NCI-H128 (cell line): ENCODE measurements at regions not wholly inside any gene's neighbourhood (a gene's known extent, or its start where the extent isn't known, plus 50 kb on each side); places are given as distances from the start of the nearest gene placed in this dataset.
"Not testable (repeated sequence)": the region's sequence is repeated elsewhere in the genome, so short reads cannot be mapped to it uniquely, and the experiment has no call there.

Source experiments
- DNase-seq: peaks from one replicate; lab custom pipeline; 2025; ENCODE audit not compliant: unreplicated experiment; lab: John Stamatoyannopoulos, UW

DNA sequence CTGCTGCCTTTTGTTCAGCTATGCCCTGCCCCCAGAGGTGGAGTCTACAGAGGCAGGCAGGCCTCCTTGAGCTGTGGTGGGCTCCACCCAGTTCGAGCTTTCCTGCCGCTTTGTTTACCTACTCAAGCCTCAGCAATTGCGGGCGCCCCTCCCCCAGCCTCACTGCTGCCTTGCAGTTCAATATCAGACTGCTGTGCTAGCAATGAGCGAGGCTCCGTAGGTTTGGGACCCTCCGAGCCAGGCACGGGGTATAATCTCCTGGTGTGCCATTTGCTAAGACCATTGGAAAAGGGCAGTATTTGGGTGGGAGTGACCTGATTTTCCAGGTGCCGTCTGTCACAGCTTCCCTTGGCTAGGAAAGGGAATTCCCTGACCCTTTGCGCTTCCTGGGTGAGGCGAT, 51.9 kb downstream of the DIPK2A start:
- not testable (repeated sequence) for DNase-seq

DNA sequence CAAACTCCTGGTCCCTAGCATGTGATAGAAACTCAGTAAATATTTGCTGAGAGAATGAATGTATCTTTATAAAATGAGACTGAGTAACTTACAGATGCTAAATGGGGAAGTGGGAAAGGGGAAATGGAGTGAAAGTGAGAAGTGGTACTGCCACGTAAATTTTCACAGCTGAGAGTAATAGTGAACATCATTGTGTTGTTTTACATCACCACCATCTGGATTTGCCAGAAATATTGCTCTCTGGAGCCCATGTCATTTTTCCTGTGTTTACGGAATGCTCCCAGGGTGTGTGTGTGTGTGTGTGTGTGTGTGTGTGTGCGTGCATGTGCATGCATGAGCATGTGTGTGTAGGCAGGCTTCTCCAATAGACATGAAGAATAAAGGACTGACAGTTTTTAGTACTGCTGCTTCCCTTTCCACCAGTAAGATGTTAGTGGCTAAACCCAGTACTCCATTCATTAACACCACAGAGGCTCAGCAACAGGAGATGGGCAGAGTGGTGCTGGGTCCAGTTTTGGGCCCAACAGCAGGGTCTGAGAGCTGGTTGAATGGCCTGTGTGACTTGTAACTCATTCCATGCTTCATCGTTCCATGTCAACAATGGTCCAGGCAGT, 57.3 kb downstream of the DIPK2A start:
- DNase-seq: no peak

DNA sequence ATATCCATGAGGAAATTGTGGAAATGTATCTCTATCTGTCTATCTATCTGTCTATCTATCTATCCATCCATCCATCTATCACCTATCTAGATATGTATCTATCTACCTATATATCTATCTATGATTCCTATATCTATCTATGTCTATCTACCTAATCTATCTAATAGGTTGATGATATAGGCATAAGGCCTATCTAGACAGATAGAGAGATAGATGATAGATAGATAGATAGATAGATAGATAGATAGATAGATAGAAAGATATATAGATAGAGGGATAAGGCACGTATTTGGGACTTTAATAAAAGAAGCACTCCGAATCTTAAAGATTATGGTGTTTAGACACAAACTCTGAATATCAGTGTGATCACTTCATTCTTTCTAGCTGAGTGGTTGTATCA, 58.1 kb downstream of the DIPK2A start:
- DNase-seq: no peak

GRCh38 chr3:144031938-144032337, 60.3 kb downstream of the DIPK2A start:
- DNase-seq: no peak

- DNase-seq: no peak
Observed at GRCh38 chr3:144032531-144033239, 61.1 kb downstream of the DIPK2A start.

DNA sequence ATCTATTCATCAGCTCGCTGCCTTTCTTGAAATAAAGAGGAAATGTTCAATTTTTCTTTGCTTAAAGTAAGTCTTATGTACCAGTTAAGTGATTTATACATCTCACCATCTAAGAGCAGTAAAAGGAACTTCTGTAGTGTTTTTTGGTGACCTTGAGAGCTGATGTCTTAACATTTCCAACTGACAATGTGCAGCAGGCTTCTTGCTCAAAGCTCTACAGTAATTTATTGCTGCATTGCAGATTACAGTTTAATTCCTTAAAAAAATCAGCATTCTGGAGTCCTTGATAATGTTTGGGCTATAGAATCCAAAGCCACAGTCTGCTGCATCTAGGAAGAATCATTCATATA, 61.6 kb downstream of the DIPK2A start:
- no peak for DNase-seq

DNA sequence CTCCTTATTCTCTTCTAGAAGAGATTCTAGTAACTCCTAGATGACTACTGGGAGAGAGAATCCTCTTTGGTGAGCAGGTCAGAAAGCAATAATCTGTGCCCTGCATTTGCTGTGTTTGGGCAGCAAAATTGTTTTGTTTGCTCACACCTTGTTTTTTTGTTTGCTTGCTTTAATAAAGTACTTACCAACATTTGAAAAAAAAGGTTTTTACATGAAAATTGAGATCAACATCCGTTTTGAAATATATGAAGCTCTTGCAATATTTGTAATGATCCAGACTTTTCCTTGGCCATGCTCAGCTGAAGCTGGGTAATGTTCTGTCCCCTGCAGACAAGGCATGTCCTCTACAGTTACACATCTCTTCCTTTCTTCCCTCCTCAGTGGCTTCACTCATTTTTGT, 62.2 kb downstream of the DIPK2A start:
- DNase-seq: no peak

GRCh38 chr3:144034715-144035290, 63.2 kb downstream of the DIPK2A start:
- DNase-seq: no peak

DNA sequence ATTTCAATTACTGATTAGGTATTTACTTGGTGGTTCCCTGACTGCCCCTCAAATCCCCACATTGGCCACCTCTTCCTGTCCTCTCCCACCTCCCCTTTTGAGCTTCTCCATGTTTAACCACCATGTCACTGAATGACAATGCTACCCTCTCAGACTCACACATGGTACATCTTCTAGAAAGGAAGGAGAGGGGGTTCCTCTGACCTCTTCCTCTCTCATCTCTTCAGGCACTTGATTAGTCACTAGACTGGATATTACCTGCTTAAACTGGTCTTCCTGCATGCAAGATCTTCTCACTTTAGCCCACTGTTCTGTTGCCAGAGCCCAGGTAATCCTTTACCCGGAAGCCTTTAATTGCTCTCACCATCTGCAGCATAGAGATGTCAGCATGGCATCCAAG, 64.9 kb downstream of the DIPK2A start:
- DNase-seq: no peak

- DNase-seq: no peak
Observed at GRCh38 chr3:144039661-144040060, 68.0 kb downstream of the DIPK2A start.

GRCh38 chr3:144041960-144042556, 70.4 kb downstream of the DIPK2A start:
- DNase-seq: no peak

GRCh38 chr3:144045766-144046165, 74.1 kb downstream of the DIPK2A start:
- DNase-seq: no peak

- no peak for DNase-seq
Observed at GRCh38 chr3:144049374-144049773, 77.8 kb downstream of the DIPK2A start.

DNA sequence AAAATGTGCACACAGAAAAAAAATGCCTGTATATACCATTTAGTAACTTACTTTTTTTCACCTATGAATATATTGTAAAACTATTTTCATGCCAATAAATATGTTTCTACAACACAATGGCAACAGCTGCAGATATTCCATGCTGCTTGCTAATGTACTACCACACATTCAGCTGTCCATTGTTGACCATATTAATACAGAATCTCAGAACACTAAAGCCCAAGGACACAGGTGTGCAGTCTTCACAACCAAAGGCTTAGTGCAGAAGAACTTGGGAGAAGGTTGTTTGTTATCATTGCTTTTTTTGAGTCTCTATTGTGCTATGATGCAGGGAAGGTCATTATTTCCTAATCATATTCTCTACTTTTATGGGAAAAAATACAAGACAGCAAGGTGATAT, 79.6 kb downstream of the DIPK2A start:
- no peak for DNase-seq

DNA sequence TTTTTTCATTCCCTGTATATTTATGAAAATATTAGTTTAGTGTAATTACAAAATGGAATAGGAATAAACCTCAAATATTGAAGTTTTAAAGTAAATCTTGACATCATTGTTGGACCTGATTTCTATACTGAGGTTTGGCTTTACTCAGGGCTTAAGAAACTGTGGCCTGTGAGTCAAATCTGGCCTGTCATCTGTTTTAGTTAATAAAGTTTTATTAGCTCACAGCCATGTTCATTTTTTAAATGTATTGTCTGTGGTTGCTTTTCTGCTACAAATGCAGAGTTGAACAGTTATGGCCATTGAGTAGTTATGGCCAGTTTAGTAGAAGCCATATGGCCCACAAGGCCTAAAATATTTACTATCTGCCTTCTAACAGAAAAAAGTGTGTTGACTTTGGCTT, 80.7 kb downstream of the DIPK2A start:
- DNase-seq: no peak

DNA sequence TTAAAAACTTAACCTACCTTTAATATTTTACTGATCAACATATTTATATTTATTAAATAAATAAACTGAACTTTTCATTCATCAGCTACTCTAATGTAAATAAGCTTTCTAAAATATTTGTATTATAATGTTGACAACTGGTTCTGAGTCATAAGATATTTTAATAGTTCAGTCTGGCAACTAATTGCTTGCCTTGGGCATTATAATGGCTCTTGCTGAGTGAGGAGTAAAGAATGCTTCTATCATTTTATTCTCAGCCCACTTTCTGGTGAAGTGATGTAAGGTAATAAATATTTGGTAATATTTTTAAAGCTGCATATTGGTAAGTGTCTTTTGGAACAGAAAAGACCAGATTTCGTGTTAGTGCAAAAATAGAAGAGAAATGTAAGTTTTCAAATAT, 81.5 kb downstream of the DIPK2A start:
- DNase-seq: no peak

GRCh38 chr3:144054766-144055165, 83.1 kb downstream of the DIPK2A start:
- DNase-seq: no peak

GRCh38 chr3:144055604-144056003, 84.0 kb downstream of the DIPK2A start:
- DNase-seq: no peak

DNA sequence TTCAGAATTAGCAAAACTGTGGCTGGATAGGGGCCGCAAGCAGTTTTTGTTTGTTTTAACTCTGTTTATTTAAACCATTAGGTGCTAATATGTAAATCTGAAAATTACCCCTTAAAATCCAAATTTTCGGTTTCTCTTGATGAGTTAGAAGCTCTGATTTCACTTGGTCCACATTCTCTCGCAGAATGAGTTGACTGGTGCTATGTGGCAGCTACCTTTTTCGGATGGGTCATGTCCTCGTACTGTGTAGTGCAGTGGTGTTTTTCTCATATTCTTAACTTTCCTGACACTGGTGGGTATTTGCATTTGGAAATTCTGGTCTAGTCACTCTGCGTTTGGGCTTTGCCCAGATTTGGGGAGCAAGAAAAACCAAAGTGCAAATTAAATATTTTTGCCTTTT, 87.1 kb downstream of the DIPK2A start:
- no peak for DNase-seq

- DNase-seq: no peak
Observed at GRCh38 chr3:144059481-144059880, 87.9 kb downstream of the DIPK2A start.

DNA sequence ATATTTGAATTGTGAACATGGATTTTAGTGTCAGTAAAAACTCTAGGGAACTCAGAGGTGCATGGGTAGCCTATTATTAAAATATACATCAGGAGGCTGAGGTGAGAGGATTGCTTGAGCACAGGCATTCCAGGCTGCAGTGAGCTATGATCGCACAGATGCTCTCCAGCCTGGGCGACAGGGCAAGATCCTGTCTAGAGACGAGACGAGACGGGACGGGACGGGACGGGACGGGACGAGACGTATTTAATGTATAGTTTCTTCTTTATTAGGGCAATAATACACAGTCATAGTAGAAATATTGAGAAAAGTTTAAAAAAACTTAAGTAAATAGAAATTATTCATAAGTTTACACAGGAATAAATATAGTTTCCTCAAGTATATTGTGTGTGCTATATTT, 89.3 kb downstream of the DIPK2A start:
- DNase-seq: no peak

GRCh38 chr3:144063306-144063705, 91.7 kb downstream of the DIPK2A start:
- DNase-seq: no peak
